ENCODE measurements at regions not wholly inside any gene's neighbourhood (a gene's known extent, or its start where the extent isn't known, plus 50 kb on each side); places are given as distances from the start of the nearest gene placed in this dataset.

DNA sequence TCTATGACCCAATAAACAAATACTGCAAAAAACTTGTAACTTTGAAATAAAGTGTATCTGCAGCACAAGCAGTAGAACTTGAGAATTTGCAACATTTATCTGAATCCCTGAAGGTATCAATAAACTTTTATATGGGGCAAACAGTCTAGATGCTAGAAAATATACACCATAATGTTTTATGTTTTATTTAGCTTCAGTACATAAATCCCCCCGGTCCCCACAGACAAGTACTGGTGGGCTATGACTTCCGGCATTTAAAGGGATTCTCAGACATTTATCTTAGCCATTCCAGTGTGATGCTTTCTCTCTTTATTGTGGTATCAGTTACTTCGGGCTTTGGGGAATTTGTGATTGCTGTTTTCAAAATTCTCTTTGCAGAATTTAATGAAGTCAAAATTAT lies 390.4 kb downstream of the SIPA1L2 start:
- H4K20me1 ChIP-seq (replicated peaks; ENCODE audit: control insufficient read depth, extremely low read depth, insufficient read depth, low read length): no peaks in the 10 kb centered on the region
- no peak overlapping the region for H2AFZ ChIP-seq (ENCODE audit: low read depth, low read length)
- DNase-seq (ENCODE audit: low read depth, low spot score) (no peak), FAIRE-seq (no peak)
- no TSS peak for BruUV-seq (replicated peaks)
- no peaks in the 10 kb centered on the region for H3K9me3 ChIP-seq (replicated peaks; ENCODE audit: control insufficient read depth, insufficient read depth, low read length)
- peaks cover 0 to 4% of the 10 kb centered on the region in 2 experiments for H3K27me3 ChIP-seq (ENCODE audit: control insufficient read depth in 2 of 2, insufficient read depth in 2 of 2, low read length in 2 of 2)
- intact Hi-C loops (cut with micrococcal nuclease) (no loop called here), dilution Hi-C loops (cut with MboI; ENCODE audit: extremely low pct_ligation_motif_present, low sequenced_read_pairs) (no loop called here)
- no peak overlapping the region for H3K4me3 ChIP-seq (replicated peaks in 1 of 3; ENCODE audit: insufficient read depth in 1 of 3, low read depth in 1 of 3, low read length in 3 of 3)
- ChIA-PET POLR2A (no interaction called here), CTCF (interaction anchor here (1.2 kb wide), 1 partner anchor 14 kb away, joined by 3 read pairs; no protein-coding TSS in a partner anchor)
- no peak overlapping the region for H3K27ac ChIP-seq (ENCODE audit: insufficient read depth, low read depth, low read length)
- no peaks in the 10 kb centered on the region for H3K79me2 ChIP-seq (ENCODE audit: control insufficient read depth, insufficient read depth, low read length)
- no peak overlapping the region for H3K9ac ChIP-seq (replicated peaks; ENCODE audit: extremely low read depth, insufficient read depth, low read length)
- no peaks in the 10 kb centered on the region for H3K4me1 ChIP-seq (ENCODE audit: control insufficient read depth, extremely low read depth, insufficient read depth, low read length)
- H3K36me3 ChIP-seq (ENCODE audit: control insufficient read depth in 2 of 2, extremely low read depth in 1 of 2, insufficient read depth in 2 of 2, low read length in 2 of 2): no peaks in the 10 kb centered on the region
- TF ChIP-seq MYC (IDR thresholded peaks at IDR 0.05; ENCODE audit: low read depth, low read length): no peak
- no peak for TF ChIP-seq EZH2 (IDR thresholded peaks at IDR 0.05; ENCODE audit: borderline replicate concordance, low read depth, low read length, severe bottlenecking)
- TF ChIP-seq FOS (IDR thresholded peaks at IDR 0.05; ENCODE audit: borderline replicate concordance, insufficient read depth, low read length): no peak
- TF ChIP-seq JUN (IDR thresholded peaks at IDR 0.05; ENCODE audit: borderline replicate concordance, insufficient read depth, insufficient read length, low read depth): no peak
- TF ChIP-seq, protein P1, sequence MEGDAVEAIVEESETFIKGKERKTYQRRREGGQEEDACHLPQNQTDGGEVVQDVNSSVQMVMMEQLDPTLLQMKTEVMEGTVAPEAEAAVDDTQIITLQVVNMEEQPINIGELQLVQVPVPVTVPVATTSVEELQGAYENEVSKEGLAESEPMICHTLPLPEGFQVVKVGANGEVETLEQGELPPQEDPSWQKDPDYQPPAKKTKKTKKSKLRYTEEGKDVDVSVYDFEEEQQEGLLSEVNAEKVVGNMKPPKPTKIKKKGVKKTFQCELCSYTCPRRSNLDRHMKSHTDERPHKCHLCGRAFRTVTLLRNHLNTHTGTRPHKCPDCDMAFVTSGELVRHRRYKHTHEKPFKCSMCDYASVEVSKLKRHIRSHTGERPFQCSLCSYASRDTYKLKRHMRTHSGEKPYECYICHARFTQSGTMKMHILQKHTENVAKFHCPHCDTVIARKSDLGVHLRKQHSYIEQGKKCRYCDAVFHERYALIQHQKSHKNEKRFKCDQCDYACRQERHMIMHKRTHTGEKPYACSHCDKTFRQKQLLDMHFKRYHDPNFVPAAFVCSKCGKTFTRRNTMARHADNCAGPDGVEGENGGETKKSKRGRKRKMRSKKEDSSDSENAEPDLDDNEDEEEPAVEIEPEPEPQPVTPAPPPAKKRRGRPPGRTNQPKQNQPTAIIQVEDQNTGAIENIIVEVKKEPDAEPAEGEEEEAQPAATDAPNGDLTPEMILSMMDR (IDR thresholded peaks at IDR 0.05; ENCODE audit: extremely low read depth in 1 of 2, insufficient read depth in 1 of 2, low read depth in 1 of 2, low read length in 2 of 2): no peak
- TF ChIP-seq, protein P2, sequence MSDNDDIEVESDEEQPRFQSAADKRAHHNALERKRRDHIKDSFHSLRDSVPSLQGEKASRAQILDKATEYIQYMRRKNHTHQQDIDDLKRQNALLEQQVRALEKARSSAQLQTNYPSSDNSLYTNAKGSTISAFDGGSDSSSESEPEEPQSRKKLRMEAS (IDR thresholded peaks at IDR 0.05; ENCODE audit: insufficient read depth, insufficient read length): no peak
- no peak for TF ChIP-seq POLR2A (IDR thresholded peaks at IDR 0.05; ENCODE audit: low read depth, low read length)
- TF ChIP-seq GATA2 (IDR thresholded peaks at IDR 0.05; ENCODE audit: insufficient read depth, insufficient read length, low read depth, low read length): no peak
- TF ChIP-seq POLR2AphosphoS5 (IDR thresholded peaks at IDR 0.05; ENCODE audit: insufficient read depth, low read depth, low read length): no peak
- H3K4me2 ChIP-seq (ENCODE audit: insufficient read depth, low read length): no peak overlapping the region
- no peaks in the 10 kb centered on the region for H3K9me1 ChIP-seq (replicated peaks; ENCODE audit: control insufficient read depth, extremely low read depth, insufficient read depth, low read length)

All from endothelial cell of umbilical vein (primary cell).